ENCODE measurements at regions not wholly inside any gene's neighbourhood (a gene's known extent, or its start where the extent isn't known, plus 50 kb on each side); places are given as distances from the start of the nearest gene placed in this dataset.
"Not testable (repeated sequence)": the region's sequence is repeated elsewhere in the genome, so short reads cannot be mapped to it uniquely, and the experiment has no call there.

DNA sequence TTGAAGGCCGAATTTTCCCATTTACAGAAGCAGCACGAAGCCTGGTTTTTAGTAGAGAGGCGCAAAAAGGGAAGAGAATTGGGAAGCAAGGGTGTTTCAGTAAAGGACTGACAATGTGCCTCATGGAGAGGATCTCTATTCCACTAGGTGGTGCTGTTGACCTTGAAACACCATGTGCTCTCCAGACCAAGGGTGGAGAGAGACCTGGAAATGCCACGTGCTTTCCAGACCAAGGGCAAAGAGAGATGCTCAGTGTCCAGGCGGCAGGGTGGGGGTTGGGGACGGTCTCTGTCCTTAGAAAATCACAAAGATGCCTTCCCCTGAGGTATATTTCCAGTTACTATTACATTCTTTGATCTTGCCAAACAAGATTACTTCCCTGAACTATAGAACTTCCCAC, 425.3 kb downstream of the CSNK1G3 start:
- Mint-ChIP-seq H3K4me3 (no peak overlapping the region), H3K9me3 (peaks cover 50% of the 10 kb centered on the region), H3K27me3 (ENCODE audit: low read depth) (no peaks in the 10 kb centered on the region), H3K27ac (no peak overlapping the region), H3K36me3 (peaks cover 22% of the 10 kb centered on the region), H3K4me1 (no peaks in the 10 kb centered on the region)
- DNase-seq (ENCODE audit: low spot score in 2 of 2, unreplicated experiment in 2 of 2) = no peak
- TF ChIP-seq, protein P1, sequence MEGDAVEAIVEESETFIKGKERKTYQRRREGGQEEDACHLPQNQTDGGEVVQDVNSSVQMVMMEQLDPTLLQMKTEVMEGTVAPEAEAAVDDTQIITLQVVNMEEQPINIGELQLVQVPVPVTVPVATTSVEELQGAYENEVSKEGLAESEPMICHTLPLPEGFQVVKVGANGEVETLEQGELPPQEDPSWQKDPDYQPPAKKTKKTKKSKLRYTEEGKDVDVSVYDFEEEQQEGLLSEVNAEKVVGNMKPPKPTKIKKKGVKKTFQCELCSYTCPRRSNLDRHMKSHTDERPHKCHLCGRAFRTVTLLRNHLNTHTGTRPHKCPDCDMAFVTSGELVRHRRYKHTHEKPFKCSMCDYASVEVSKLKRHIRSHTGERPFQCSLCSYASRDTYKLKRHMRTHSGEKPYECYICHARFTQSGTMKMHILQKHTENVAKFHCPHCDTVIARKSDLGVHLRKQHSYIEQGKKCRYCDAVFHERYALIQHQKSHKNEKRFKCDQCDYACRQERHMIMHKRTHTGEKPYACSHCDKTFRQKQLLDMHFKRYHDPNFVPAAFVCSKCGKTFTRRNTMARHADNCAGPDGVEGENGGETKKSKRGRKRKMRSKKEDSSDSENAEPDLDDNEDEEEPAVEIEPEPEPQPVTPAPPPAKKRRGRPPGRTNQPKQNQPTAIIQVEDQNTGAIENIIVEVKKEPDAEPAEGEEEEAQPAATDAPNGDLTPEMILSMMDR (IDR thresholded peaks at IDR 0.05; ENCODE audit: unreplicated experiment) = no peak

DNA sequence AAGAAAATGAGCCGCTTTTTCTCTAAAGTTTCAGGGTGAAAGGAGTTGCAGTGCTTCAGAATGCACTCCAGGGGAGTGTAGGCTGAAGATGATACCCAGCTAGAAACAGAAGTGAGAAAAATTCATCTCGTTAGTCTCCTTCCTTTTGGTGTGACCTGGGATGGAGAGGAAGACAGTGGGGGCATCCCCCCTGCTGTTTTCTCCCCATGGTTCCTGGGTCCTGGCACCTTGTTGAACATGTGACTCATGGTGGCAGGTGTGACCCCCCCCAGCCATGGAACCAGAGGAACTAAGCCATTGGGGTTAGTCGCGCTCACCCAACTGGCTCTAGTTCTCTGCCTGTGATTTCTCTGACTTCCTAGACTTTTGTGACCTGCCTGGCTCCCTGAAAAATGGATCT, 424.6 kb downstream of the CSNK1G3 start:
- Mint-ChIP-seq H3K4me1 (no peaks in the 10 kb centered on the region), H3K27ac (no peak overlapping the region), H3K9me3 (peaks cover 47% of the 10 kb centered on the region), H3K27me3 (ENCODE audit: low read depth) (no peaks in the 10 kb centered on the region), H3K4me3 (no peak overlapping the region), H3K36me3 (peaks cover 20% of the 10 kb centered on the region)
- TF ChIP-seq, protein P1 (IDR thresholded peaks at IDR 0.05; ENCODE audit: unreplicated experiment) = no peak
- DNase-seq (ENCODE audit: low spot score in 2 of 2, unreplicated experiment in 2 of 2) = no peak

DNA sequence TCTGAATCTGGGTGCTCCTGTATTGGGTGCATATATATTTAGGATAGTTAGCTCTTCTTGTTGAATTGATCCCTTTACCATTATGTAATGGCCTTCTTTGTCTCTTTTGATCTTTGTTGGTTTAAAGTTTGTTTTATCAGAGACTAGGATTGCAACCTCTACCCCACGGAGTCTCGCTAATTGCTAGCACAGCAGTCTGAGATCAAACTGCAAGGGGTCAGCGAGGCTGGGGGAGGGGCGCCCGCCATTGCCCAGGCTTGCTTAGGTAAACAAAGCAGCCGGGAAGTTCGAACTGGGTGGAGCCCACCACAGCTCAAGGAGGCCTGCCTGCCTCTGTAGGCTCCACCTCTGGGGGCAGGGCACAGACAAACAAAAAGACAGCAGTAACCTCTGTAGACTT, 421.8 kb downstream of the CSNK1G3 start:
- not testable (repeated sequence) for H3K27me3 Mint-ChIP-seq (ENCODE audit: low read depth); H3K27ac Mint-ChIP-seq; H3K4me1 Mint-ChIP-seq; H3K4me3 Mint-ChIP-seq; DNase-seq (ENCODE audit: low spot score in 2 of 2, unreplicated experiment in 2 of 2)
- Mint-ChIP-seq H3K36me3 (peaks cover 18% of the 10 kb centered on the region), H3K9me3 (peaks cover 27% of the 10 kb centered on the region)

DNA sequence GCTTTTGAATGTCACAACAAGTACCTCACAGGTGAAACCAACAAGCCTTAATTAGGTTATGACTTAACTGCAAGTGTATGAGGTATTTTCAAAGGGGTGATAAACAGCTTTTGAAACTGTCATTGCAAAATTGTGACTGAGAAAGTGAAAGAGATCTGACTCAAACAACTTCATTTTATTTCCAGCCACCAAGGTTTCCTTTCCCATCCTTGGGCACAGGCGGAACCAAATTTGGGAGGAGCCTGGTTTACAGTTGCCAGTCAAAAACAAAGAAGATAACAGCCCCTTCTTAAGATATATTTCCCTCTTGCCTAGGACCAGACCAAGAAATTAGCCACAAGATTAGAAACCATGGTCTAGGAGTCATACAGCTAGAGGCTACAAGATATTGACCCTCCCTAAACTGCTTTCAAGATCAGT, 417.1 kb downstream of the CSNK1G3 start:
- H3K9me3 Mint-ChIP-seq = no peaks in the 10 kb centered on the region
- H3K4me1 Mint-ChIP-seq = no peaks in the 10 kb centered on the region
- no peaks in the 10 kb centered on the region for H3K27me3 Mint-ChIP-seq (ENCODE audit: low read depth)
- TF ChIP-seq, protein P1 (IDR thresholded peaks at IDR 0.05; ENCODE audit: unreplicated experiment) = no peak
- no peaks in the 10 kb centered on the region for H3K36me3 Mint-ChIP-seq
- no peak overlapping the region for H3K27ac Mint-ChIP-seq
- no peak overlapping the region for H3K4me3 Mint-ChIP-seq
- no peak for DNase-seq (ENCODE audit: low spot score in 2 of 2, unreplicated experiment in 2 of 2)

DNA sequence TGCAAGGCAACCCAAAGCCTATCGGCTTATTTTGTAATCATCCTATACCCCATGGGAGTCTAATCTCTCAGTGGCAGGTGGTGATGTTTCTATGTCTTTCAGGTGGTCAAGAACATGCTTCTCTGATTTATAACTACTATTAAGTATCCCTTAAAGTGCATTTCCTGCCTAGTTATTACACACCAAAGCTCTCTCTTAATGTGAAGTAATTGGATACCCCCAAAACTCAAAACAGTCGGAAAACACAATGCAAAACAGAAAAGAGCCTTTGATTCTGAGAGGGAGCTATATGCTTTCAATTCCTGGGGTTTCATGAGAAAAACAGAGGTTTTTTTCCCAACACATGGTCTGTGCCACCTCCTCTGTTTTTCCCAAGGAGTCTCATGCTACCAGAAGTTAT, 416.4 kb downstream of the CSNK1G3 start:
- Mint-ChIP-seq H3K27ac (no peak overlapping the region), H3K4me1 (no peaks in the 10 kb centered on the region), H3K27me3 (ENCODE audit: low read depth) (no peaks in the 10 kb centered on the region), H3K9me3 (no peaks in the 10 kb centered on the region), H3K4me3 (no peak overlapping the region), H3K36me3 (no peaks in the 10 kb centered on the region)
- TF ChIP-seq, protein P1 (IDR thresholded peaks at IDR 0.05; ENCODE audit: unreplicated experiment) = no peak
- no peak for DNase-seq (ENCODE audit: low spot score in 2 of 2, unreplicated experiment in 2 of 2)

DNA sequence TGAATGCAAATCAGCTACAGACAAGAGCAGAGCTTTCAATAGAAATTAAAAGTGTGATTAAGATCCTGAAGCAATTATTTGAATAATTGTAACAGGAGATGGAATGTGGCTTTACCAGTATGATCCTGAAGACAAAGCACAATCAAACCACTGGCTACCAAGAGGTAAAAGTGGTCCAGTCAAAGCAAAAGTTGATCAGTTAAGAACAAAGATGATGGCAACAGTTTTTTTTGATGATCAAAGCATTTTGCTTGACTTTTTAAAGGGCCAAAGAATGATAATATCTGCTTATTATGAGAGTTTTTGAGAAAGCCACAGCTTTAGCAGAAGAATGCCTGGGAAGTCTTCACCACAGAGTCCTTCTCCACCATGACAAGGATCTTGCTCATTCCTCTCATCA, 409.2 kb downstream of the CSNK1G3 start:
- DNase-seq (ENCODE audit: low spot score in 2 of 2, unreplicated experiment in 2 of 2) = no peak
- Mint-ChIP-seq H3K27ac (no peak overlapping the region), H3K27me3 (ENCODE audit: low read depth) (no peaks in the 10 kb centered on the region), H3K9me3 (peaks cover 25% of the 10 kb centered on the region), H3K36me3 (peaks cover 13% of the 10 kb centered on the region), H3K4me3 (no peak overlapping the region), H3K4me1 (peaks cover 9% of the 10 kb centered on the region)
- TF ChIP-seq, protein P1 (IDR thresholded peaks at IDR 0.05; ENCODE audit: unreplicated experiment) = no peak
